ENCODE measurements at regions not wholly inside any gene's neighbourhood (a gene's known extent, or its start where the extent isn't known, plus 50 kb on each side); places are given as distances from the start of the nearest gene placed in this dataset.
"Not testable (repeated sequence)": the region's sequence is repeated elsewhere in the genome, so short reads cannot be mapped to it uniquely, and the experiment has no call there.

DNA sequence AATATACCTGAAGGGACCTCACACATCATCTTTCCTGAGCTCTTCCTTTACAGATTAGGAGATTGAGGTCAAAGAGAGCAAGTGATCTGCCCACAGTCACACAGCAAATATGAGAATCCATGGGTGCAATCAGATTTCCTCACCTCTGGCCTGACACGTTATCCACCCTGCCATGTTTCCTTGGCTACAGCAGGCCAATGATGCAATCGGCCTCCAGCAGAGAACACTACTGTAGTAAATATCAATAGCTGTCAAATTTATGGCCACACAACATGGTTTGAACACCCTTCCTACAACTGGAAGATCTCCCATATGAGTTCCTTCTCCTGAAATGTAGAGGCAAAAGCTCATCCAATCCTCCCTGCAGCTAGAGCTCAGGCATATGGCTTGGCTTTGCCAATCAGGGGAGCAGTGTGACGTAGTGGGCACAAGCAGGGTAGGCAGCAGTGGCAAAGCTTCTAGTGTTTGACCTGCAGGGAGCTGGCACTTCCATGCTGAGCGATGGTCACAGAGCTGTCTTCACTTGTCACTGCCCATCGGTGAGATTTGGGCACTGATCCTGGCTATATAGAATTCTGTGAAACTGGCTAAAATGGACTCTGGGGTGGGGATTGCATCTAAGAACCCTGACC, 271.3 kb downstream of the TJP1 start:
- no peak for DNase-seq

DNA sequence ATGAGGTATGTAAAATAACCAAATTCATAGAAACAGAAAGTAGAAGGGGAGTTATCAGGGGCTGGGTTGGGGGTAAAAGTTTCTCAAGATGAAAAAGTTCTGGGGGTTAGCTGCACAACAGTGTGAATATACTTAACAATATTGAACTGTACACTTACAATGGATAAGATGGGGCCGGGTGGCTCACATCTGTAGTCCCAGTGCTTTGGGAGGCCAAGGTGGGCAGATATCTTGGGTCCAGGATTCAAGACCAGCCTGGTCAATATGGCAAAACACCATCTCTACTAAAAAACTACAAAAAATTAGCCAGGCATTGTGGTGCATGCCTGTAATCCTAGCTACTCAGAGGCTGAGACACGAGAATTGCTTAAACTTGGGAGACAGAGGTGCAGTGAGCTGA, 274.3 kb downstream of the TJP1 start:
- DNase-seq = no peak

DNA sequence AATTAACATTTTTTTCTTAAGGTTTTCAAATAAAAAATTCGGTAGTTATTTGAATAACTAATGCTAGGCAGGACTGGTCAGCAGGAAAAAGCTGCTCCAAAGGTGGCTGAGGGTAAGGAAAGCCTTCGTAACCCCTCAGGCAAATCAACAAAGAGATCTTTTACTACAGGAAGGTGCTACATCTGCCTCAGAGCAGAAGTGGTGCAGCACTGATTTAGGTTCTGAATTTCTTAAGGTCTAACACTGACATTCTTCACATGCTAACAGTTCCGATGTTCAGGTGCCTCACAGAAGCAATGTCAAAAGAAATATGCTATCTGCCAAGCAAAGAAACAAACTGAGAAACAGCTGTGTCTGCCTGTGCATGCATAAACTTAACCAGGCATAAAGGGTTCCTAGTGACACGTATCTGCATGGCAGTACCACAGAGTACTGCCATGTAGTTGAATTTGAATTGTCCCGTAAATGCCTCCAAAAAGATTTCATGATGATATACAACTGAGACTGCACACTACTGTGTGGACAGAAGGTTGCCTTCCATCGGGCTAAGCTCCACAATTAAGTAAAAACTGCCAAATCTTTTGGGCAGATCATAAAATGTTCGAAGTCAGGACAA, 275.0 kb upstream of the NSMCE3 start:
- no peak for DNase-seq

DNA sequence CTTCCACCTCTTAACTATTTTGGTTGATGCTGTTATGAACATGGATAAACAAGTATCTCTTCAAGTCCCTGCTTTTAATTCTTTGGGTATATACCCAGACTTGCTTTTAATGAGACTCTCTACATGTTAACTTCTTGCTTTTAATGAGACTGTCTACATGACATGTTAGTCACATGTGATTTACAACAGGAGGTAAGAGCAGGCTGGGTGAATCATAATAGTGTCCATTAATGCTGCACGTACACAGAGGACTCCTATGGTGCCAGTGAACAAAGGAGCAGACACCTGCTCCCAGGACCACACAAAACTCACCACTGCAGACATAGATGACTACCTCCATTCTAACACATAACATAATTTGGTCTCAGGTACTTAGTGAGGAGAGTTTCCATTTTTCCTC, 273.4 kb upstream of the NSMCE3 start:
- DNase-seq = no peak

DNA sequence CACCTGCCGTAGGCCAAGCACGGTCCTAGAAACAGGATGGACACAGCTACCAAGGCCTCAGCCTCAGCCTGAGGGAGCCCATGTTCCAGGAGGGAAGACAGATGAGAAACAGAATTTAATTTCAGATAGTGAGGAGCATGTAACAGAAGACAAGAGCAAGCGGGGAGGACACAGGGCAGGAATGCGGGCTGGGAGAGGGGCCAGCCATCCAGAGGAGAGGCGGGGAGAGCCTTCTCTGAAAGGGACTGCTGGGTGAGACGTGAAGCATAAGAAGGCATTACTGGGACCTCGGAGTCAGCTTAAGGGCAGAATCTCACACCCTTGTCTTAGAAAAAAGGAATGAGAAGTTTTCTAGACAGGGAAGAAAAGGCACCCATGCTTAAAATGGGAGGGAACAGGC, 271.7 kb upstream of the NSMCE3 start:
- DNase-seq = no peak

DNA sequence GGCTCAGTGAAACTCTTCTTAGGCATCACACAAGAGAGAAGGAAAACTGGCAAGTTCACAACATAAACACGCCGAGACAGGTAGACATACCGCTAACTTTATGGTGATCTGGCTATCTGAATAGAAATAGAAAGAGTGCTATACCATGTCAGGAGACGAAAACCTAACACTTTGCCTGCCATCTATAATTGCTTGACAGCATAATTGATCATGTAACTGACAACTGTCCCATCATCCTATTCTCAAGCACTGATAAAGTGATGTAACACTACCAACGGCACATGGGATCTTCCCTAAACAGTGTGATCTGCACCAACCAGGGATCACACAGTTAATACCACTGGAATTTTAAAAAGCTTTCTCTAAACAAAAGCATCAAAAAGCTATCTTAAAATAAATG, 270.9 kb upstream of the NSMCE3 start:
- DNase-seq = no peak

DNA sequence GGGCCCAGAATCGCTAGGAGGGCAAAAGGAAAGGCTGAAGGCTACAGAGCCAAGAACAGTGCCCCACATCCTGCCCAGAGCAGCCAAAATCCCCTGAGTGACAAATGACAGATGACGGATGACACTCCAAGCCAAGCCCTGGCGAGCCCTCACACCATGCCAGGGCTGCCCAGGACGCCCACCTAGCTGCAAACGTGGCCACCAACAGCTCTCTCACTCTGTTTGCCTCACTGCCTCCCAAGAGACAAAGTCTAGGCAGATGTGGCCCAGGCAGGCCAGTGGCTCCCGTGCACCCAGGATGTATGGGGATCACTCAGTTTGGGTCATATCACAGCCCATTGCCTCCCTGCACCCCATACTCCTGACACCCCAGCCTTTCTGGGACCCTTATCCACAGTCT, 270.1 kb upstream of the NSMCE3 start:
- DNase-seq = no peak

DNA sequence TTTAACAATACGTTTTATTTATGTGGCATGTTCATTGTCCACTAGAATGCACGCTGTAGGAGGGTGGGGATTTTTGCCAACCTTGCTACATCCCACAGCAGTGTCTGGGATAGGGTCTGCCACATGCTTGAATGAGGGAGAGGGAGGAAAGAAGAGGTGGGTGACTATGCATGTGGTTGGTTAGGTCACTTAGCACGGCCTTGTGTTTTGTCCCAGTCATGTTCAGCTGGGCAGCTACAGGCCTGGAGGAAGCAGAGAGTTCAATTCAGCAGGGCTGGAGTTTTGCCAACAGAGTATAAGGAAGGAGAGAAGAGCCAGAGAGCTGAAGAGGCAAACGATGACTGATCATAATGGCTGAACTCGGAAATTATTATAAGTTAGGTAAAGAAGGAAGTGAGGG, 268.4 kb upstream of the NSMCE3 start:
- no peak for DNase-seq

DNA sequence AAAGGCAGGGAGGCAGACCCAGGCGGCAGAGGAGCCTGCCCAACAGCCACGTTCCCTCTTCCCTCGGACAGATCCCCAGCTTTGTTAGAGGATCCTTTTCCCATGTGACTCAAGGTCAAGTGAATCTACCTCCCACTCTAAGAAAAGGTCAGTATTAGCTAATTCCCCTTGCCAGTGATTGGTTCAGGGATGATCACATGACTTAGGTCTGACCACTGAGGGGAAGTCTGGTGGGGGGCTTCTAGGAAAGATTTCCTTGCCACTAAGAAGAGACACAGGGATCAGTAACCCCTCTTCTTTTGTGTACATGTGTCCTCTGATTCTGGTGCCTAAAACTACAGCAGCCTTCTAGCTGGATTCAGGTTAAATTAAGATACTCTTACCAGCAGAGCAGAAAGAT, 266.3 kb upstream of the NSMCE3 start:
- DNase-seq = no peak

DNA sequence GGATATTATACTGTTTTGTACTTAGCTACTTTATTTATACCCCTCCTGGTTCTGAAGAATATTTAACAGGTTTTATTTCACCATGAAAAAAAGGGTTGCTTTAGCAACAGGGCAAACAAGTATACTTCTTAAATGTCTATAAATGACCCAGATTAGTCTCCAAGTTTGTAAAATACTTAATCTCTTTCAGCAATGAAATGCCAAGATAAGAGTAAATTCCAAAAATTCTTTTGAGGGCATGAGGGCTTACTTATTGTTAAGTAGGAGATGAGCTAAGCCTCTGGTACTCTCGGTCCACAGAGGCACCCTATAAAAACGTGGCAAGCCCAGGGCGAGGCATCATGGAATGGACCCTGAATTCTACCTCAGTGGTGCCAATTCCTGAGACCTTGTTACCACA, 264.8 kb upstream of the NSMCE3 start:
- DNase-seq = no peak

DNA sequence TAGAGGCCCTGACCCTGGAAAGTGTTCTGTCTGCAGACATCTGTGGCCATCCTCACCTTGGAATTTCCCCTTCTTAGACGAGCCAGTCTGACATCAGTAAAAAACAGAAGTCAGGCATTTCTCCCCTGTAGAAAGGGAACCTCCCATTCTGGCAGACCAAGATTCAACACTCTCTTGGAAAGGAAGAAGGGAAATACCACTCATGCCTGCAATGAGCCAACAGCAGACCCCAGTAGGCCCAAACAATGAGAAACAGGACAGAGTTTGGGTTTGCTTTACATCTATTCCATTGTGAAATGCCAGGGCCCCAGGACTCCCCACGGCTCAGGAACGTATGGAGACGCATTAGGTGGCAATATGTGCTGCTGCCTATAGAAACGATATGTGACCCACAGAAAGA, 264.0 kb upstream of the NSMCE3 start:
- DNase-seq = no peak

DNA sequence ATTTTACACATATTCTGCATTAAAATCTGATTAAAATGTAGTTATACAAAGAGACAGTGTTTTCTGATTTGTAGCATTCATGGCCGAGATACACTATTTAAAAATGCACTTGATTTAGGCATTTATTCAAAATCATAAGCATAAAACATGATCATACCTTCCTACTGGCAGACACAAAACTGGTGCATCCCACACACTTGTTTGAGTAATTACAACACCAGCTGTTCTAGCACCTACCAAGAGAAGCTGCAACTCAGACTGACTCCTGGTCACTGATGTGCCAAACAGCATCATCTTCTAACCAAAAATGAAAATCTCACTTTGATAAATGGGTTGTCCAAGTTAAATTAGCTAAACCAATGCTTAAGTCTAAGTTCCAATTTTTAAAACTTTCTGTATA, 262.7 kb upstream of the NSMCE3 start:
- DNase-seq = no peak

DNA sequence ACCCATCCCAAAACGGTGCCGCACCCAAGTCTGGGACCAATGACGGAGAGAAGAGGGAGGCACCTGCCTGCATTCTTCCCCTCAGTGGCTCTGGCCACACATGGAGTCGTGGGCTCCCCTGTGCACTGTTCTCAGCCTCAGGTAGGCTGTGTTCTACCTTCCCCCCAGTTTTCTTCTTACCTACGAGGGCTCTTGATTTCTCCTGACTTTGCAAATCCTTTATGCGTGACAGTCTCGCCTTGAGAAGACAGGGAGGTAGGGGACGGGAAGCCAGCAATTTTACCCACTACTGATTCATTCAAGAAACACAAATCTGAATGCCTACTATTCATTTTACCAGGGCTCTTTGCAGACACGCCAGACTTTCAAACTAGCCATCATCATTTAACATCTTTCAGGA, 261.3 kb upstream of the NSMCE3 start:
- no peak for DNase-seq

DNA sequence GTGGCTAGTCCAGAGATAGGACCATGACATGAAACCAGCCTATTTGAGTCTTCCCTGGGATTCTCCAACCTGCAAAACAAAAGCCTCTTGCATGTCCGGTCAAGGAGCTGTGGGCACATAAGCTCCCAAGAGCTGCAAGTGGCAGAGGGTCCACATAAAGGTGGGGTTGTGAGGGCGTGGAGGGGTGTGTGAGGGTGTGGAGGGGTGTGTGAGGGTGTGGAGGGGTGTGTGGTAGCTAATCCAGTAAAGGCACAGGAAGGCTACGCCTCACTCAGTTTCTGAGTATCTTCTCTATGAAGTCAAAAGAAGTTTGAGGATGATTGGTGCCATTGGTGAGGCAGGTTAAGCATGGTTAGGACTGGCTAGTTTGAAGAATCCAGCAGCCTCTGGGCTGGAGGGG, 259.4 kb upstream of the NSMCE3 start:
- no peak for DNase-seq

DNA sequence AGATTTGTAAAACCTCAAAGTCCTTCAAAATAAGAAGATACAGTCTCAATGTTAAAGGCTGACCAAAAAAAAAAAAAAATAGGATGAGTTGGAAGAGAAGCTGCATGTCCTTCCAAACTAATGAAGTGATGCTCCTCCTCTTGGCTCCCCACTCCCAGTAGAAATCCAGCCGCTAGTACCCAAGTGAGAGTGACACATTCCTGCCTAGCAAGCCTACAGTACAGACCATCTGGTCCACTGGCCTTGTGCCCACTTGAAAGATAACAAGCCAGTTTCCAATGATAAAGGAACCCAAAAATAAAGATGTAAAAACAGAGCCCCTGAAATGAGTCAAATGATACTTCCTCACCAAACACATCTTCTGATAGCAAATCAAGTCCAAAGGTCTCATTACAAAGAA, 258.7 kb upstream of the NSMCE3 start:
- no peak for DNase-seq

DNA sequence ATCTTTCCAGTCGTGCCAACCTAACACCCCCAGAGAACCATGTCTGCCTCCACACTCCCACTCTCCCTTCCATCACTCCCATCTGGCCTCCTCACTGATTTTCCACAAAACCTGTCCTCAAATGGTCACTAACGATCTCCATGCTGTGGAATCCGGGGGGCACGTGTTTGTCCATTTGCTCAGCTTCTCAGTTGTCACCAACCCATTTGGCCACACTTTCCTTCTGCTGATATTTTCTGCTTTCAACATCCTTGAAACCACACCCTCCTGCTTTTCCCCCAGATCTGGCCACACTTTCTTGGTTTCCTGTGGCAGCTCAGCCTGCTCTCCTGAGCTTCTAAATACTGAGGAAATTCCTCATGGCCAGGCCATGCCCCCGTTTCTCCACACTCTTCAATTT, 257.2 kb upstream of the NSMCE3 start:
- DNase-seq = no peak

DNA sequence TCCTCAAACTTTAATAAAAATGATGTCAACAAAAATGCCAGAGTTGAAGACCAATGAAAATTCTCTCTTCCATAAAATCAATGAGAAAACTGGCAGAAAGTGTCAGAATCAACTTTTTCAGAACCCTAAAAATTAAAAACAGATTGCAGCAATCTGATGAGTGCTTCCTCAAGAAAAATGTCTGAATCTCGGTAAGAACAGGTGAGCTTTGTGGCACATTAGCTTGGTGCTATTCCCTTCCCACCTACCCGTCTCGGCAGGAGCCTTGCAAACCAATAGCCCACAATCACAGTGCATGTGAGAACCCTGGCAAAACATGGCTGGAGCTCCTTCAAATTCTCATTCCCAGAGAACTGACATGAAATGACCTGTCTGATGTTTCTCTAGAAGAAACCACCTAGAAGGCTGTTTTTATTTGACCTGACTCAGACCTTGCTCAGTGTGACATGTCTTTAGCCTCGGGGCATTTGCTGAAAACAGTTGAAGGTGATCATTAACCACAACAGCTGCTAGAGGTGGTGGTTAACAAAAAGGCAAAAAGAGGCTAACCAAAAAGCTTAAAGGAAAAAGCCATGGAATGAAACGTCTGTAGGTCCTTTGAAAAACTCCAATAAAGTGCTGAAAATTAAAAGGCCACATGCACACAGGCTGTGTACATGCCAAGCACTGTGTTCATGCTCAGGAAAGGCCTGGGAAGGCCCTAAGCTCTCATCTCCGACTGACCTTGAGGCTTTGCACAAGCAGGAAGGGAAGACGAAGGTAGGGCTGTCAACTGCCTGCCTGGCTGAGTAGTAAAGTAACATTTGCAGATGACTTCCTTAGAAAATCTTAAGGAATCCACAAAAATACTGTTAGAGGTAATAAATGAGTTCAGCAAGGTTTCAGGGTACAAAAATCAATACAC, 253.0 kb upstream of the NSMCE3 start:
- DNase-seq = no peak

DNA sequence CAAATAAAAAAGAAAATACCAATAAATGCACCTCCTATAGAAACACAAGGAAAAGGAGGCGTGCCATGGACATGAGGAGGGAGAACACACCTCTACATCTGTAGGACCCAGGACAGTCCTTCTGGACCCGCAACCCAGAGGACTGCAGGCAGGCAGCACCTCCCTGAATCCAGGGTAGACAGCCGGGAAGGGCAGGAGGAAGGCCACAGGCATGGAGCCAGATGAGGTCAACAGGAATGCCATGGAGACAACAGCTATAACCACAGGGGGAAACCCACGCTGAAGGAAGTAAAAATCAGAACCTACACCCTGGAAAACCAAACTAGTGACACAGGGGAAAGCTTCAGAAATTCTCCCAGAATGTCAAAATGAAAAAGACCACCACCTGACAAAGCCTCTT, 248.8 kb upstream of the NSMCE3 start:
- no peak for DNase-seq

DNA sequence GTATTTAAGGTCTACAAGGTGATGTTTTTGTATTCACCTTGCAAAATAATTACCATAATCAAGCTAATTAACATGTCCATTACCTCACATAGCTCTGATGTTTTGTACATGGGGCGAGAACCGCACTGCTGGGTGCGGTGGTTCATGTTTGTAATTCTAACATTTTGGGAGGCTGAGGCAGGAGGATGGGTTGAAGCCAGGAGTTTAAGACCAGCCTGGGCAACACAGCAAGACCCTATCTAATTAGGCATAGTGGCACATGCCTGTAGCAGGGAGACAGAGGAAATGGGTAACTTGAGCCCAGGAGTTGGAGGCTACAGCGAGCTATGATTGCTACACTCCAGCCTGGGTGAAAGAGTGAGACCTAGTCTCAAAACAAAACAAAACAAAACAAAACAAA, 248.2 kb upstream of the NSMCE3 start:
- DNase-seq = no peak

DNA sequence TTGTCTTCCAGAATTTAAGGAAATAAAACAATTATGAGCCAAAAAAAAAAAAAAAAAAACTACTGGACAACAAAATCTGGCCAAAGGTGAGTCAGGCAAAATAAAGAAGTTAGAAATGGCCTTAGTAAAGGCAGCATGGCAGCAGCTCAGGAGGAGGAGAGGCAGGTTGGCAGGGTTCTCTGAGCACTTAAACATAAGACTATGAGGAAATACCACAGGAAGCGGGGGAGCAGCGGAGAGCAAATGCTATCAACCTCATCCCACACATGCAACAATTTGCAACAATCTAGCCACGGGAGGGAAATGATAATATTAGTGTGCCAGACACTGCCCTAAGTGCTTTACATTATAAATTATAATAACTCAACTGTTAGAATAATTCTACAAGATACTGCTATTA, 247.3 kb upstream of the NSMCE3 start:
- DNase-seq = no peak

DNA sequence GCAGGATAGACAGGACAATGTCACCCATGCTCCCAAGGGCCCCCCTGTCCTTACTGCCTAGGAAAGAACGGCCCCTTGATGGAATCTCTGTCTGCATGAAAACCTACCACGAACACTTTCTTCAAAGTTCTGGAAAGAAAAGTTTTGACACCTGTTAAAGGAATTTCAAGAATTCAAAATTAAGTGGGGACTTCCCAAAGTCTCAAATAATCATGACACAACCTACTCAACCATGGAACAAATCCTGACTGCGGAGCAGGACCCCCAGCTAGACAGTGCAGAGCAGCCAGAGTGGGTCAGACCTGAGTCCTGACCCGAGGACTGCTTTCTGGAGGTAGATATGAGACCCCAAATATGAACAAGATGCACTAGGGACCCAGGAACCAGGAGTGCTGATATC, 245.3 kb upstream of the NSMCE3 start:
- DNase-seq = no peak

DNA sequence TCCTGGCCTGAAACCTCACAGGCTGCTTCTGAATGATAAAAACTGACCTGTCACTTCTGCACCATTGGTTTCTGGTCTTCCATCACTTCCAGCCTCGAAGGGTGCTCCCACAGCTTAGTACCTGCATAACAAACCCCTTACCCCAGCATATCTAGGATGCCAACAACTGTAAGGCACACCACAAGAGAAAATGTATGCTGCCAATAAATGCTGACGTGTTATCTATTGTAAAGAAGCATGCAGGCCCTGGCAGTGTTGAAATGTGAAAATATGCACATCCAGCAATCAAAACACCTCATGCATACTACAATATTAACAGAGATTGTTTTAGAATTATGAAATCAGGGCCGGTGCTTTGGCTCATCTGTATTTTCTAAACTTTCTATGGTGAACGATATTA, 242.0 kb upstream of the NSMCE3 start:
- no peak for DNase-seq

DNA sequence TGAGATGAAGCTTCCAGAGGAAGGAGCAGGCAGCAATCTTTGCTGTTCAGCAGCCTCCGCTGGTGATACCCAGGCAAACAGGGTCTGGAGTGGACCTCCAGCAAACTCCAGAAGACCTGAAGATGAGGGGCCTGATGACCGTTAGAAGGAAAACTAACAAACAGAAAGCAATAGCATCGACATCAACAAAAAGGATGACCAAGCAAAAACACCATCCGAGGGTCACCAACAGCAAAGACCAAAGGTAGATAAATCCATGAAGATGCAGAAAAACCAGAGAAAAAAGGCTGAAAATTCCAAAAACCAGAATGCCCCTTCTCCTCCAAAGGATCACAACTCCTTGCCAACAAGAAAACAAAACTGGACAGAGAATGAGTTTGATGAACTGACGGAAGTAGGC, 235.9 kb upstream of the NSMCE3 start:
- not testable (repeated sequence) for DNase-seq

Data from right kidney (tissue), 1 donor.